ENCODE measurements at regions not wholly inside any gene's neighbourhood (a gene's known extent, or its start where the extent isn't known, plus 50 kb on each side); places are given as distances from the start of the nearest gene placed in this dataset.

- TF ChIP-seq, protein P1, sequence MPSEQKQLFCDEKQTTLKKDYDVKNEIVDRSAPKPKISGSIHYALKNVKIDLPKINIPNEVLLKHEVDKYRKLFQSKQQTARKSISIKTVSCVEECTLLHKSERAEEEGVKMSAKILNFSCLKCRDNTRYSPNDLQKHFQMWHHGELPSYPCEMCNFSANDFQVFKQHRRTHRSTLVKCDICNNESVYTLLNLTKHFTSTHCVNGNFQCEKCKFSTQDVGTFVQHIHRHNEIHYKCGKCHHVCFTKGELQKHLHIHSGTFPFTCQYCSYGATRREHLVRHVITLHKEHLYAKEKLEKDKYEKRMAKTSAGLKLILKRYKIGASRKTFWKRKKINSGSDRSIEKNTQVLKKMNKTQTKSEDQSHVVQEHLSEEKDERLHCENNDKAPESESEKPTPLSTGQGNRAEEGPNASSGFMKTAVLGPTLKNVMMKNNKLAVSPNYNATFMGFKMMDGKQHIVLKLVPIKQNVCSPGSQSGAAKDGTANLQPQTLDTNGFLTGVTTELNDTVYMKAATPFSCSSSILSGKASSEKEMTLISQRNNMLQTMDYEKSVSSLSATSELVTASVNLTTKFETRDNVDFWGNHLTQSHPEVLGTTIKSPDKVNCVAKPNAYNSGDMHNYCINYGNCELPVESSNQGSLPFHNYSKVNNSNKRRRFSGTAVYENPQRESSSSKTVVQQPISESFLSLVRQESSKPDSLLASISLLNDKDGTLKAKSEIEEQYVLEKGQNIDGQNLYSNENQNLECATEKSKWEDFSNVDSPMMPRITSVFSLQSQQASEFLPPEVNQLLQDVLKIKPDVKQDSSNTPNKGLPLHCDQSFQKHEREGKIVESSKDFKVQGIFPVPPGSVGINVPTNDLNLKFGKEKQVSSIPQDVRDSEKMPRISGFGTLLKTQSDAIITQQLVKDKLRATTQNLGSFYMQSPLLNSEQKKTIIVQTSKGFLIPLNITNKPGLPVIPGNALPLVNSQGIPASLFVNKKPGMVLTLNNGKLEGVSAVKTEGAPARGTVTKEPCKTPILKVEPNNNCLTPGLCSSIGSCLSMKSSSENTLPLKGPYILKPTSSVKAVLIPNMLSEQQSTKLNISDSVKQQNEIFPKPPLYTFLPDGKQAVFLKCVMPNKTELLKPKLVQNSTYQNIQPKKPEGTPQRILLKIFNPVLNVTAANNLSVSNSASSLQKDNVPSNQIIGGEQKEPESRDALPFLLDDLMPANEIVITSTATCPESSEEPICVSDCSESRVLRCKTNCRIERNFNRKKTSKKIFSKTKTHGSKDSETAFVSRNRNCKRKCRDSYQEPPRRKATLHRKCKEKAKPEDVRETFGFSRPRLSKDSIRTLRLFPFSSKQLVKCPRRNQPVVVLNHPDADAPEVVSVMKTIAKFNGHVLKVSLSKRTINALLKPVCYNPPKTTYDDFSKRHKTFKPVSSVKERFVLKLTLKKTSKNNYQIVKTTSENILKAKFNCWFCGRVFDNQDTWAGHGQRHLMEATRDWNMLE (tag by site-specific recombination; conservative IDR thresholded peaks at IDR 0.05; ENCODE audit: low read depth): no peak
- TF ChIP-seq KLF9 (tag by site-specific recombination; IDR thresholded peaks at IDR 0.05; ENCODE audit: low read depth) (no peak), GLI4 (tag by site-specific recombination; IDR thresholded peaks at IDR 0.05) (no peak), ZBTB21 (tag by site-specific recombination; IDR thresholded peaks at IDR 0.05) (no peak)
Measured at GRCh38 chr9:105027084-105027483, 99.1 kb upstream of the ABCA1 start (continued).

GRCh38 chr9:105030285-105030684 lies 102.3 kb upstream of the ABCA1 start:
- Histone ChIP-seq H3K27ac (ENCODE audit: extremely low read depth, low read depth, low read length) (no peak overlapping the region), H3K9me3 (ENCODE audit: control insufficient read depth, insufficient read depth, low read depth, low read length) (no peaks in the 10 kb centered on the region), H3K36me3 (ENCODE audit: control insufficient read depth in 2 of 2, insufficient read depth in 1 of 2, low read length in 2 of 2) (no peaks in the 10 kb centered on the region), H3K4me3 (ENCODE audit: low read depth, low read length) (no peak overlapping the region), H3K4me1 (ENCODE audit: control insufficient read depth, insufficient read depth, low read length) (no peaks in the 10 kb centered on the region)
- TF ChIP-seq SETDB1 (IDR thresholded peaks at IDR 0.05; ENCODE audit: insufficient read length, low read length) (no peak), ZNF394 (tag by site-specific recombination; IDR thresholded peaks at IDR 0.05; ENCODE audit: borderline replicate concordance) (no peak), ZNF529 (tag by site-specific recombination; IDR thresholded peaks at IDR 0.05; ENCODE audit: insufficient replicate concordance) (no peak), ZFP37 (tag by site-specific recombination; IDR thresholded peaks at IDR 0.05) (no peak), ZNF776 (tag by site-specific recombination; IDR thresholded peaks at IDR 0.05; ENCODE audit: borderline replicate concordance) (no peak), ZBTB8A (tag by site-specific recombination; IDR thresholded peaks at IDR 0.05) (no peak), ZNF510 (tag by site-specific recombination; IDR thresholded peaks at IDR 0.05; ENCODE audit: insufficient replicate concordance) (no peak), ZNF830 (tag by site-specific recombination; IDR thresholded peaks at IDR 0.05; ENCODE audit: low read depth) (no peak), ZNF404 (tag by site-specific recombination; IDR thresholded peaks at IDR 0.05) (no peak), MEIS1 (CRISPR knock-in tag; IDR thresholded peaks at IDR 0.05; ENCODE audit: borderline replicate concordance) (no peak), ZBTB10 (tag by site-specific recombination; IDR thresholded peaks at IDR 0.05) (no peak), BCL11A (tag by site-specific recombination; IDR thresholded peaks at IDR 0.05; ENCODE audit: low read depth) (no peak), REPIN1 (tag by site-specific recombination; IDR thresholded peaks at IDR 0.05; ENCODE audit: low read depth) (no peak), PRDM4 (tag by site-specific recombination; IDR thresholded peaks at IDR 0.05) (no peak), ZNF585B (tag by site-specific recombination; IDR thresholded peaks at IDR 0.05) (no peak)
- TF ChIP-seq, protein P2, sequence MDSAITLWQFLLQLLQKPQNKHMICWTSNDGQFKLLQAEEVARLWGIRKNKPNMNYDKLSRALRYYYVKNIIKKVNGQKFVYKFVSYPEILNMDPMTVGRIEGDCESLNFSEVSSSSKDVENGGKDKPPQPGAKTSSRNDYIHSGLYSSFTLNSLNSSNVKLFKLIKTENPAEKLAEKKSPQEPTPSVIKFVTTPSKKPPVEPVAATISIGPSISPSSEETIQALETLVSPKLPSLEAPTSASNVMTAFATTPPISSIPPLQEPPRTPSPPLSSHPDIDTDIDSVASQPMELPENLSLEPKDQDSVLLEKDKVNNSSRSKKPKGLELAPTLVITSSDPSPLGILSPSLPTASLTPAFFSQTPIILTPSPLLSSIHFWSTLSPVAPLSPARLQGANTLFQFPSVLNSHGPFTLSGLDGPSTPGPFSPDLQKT (IDR thresholded peaks at IDR 0.05; ENCODE audit: borderline replicate concordance, low read depth, low read length): no peak
- TF ChIP-seq, protein P3, sequence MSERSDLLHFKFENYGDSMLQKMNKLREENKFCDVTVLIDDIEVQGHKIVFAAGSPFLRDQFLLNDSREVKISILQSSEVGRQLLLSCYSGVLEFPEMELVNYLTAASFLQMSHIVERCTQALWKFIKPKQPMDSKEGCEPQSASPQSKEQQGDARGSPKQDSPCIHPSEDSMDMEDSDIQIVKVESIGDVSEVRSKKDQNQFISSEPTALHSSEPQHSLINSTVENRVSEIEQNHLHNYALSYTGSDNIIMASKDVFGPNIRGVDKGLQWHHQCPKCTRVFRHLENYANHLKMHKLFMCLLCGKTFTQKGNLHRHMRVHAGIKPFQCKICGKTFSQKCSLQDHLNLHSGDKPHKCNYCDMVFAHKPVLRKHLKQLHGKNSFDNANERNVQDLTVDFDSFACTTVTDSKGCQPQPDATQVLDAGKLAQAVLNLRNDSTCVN (tag by site-specific recombination; optimal IDR thresholded peaks at IDR 0.05): no peak
- CTCF ChIA-PET: interaction anchor here (0.6 to 0.8 kb wide), 2 partner anchors 10 to 14 kb away, joined by 4 to 5 read pairs; no protein-coding TSS in a partner anchor
- POLR2A ChIA-PET: no interaction called here
